HCT116 (cell line): ENCODE measurements at regions not wholly inside any gene's neighbourhood (a gene's known extent, or its start where the extent isn't known, plus 50 kb on each side); places are given as distances from the start of the nearest gene placed in this dataset.

Source experiments
- ATAC-seq: fragments of 200-7000 bp; cut with Tn5 transposase; 2 replicates; pipeline ENCODE4 v1.9.1; 2020; ENCODE audit warnings: mild to moderate bottlenecking, moderate library complexity
- BruUV-seq: library from RNA; stranded (reverse); fragments of 400-500 nt; replicated peaks from 2 replicates; lab custom pipeline; 2021; lab: Mats Ljungman, UMichigan
- CTCF ChIA-PET: fragments of 300-600 bp; sonication (Branson Sonifier 250); formaldehyde crosslinking; loops from one replicate; lab custom pipeline; 2021; ENCODE audit warnings: antibody characterized with exemption; lab: Charles Lee
- POLR2A ChIA-PET: fragments of 300-600, 350-600 bp; sonication (Branson Sonifier 250); formaldehyde crosslinking; loops from one replicate; lab custom pipeline; 2021; ENCODE audit warnings: antibody characterized with exemption; lab: Charles Lee
- RAD21 ChIA-PET, 2 experiments: fragments of 300-600 bp; sonication (Branson Sonifier 250); formaldehyde crosslinking; loops; one replicate each; lab custom pipeline; 2023; ENCODE audit warnings: low total read pairs in 2 of 2; ENCODE audit not compliant: uncharacterized antibody in 2 of 2, unreplicated experiment in 2 of 2, low non-redundant PET in 1 of 2; lab: Charles Lee
- DNase-seq: peaks from one replicate; pipeline ENCODE4 v3.0.0-alpha.2; 2010; ENCODE audit warnings: low read depth, low spot score
- H2AFZ ChIP-seq: fragments of 200-600 bp; shearing (Covaris generic), sonication (generic); 2 replicates; pipeline ENCODE4 v1.6.1; 2017; ENCODE audit warnings: low read depth, mixed run types, mixed read lengths, antibody characterized with exemption, low read length; ENCODE audit not compliant: poor library complexity, severe bottlenecking
- H3K27ac ChIP-seq: 2 replicates; pipeline ENCODE4 v1.5.1; 2012; ENCODE audit warnings: low read depth, low read length
- H3K27me3 ChIP-seq: fragments of 200-600 bp; sonication (generic); 2 replicates; pipeline ENCODE4 v1.6.1; 2016; ENCODE audit warnings: mixed run types, low read length, mixed read lengths; ENCODE audit not compliant: insufficient read depth
- H3K36me3 ChIP-seq, 2 experiments: fragments of 200-500 bp in 1 of 2; fragments of 200-600 bp in 1 of 2; sonication (Bioruptor generic) in 1 of 2; sonication (generic) in 1 of 2; 2 replicates each; pipeline versions ENCODE4 v1.5.1 to v1.6.1; 2014 to 2016; ENCODE audit warnings: low read length in 2 of 2, inconsistent platforms in 1 of 2, mixed read lengths in 1 of 2, mixed run types in 1 of 2; ENCODE audit not compliant: insufficient read depth in 2 of 2, control insufficient read depth in 1 of 2
- H3K4me1 ChIP-seq, 2 experiments: fragments of 200-600 bp in 1 of 2; sonication (generic) in 1 of 2; 2 replicates each; pipeline versions ENCODE4 v1.5.1 to v1.6.1; 2012 to 2017; ENCODE audit warnings: low read length in 2 of 2, inconsistent platforms in 1 of 2, mild to moderate bottlenecking in 1 of 2, mixed read lengths in 1 of 2, mixed run types in 1 of 2, moderate library complexity in 1 of 2; ENCODE audit not compliant: insufficient read depth in 2 of 2, control insufficient read depth in 1 of 2
- H3K4me2 ChIP-seq: fragments of 200-600 bp; sonication (generic); 2 replicates; pipeline ENCODE4 v1.6.1; 2017; ENCODE audit warnings: mixed run types, low read length, mixed read lengths
- H3K4me3 ChIP-seq, 2 experiments: fragments of 200-600 bp in 1 of 2; sonication (generic) in 1 of 2; replicated peaks in 1 of 2; 2 replicates each; pipeline ENCODE4 v1.5.1; 2011 to 2016; ENCODE audit warnings: low read length in 2 of 2, control low read depth in 1 of 2, low read depth in 1 of 2, mild to moderate bottlenecking in 1 of 2, mixed read lengths in 1 of 2, mixed run types in 1 of 2
- H3K79me2 ChIP-seq: fragments of 200-600 bp; sonication (generic); 2 replicates; pipeline ENCODE4 v1.6.1; 2017; ENCODE audit warnings: mild to moderate bottlenecking, mixed run types, low read length, moderate library complexity, mixed read lengths; ENCODE audit not compliant: insufficient read depth
- H3K9ac ChIP-seq: fragments of 200-600 bp; sonication (generic); 2 replicates; pipeline ENCODE4 v1.6.1; 2016; ENCODE audit warnings: low read length, mixed read lengths
- H3K9me2 ChIP-seq: fragments of 200-600 bp; sonication (generic), shearing (Covaris generic); 2 replicates; pipeline ENCODE4 v1.6.1; 2017; ENCODE audit warnings: mixed run types, mild to moderate bottlenecking, moderate library complexity; ENCODE audit not compliant: insufficient read depth
- H3K9me3 ChIP-seq, 2 experiments: fragments of 200-500 bp in 1 of 2; fragments of 200-600 bp in 1 of 2; sonication (Bioruptor generic) in 1 of 2; sonication (generic) in 1 of 2; 2 replicates each; pipeline ENCODE4 v1.6.1; 2014 to 2017; ENCODE audit warnings: low read length in 2 of 2, mixed read lengths in 2 of 2, inconsistent platforms in 1 of 2, low read depth in 1 of 2, mild to moderate bottlenecking in 1 of 2, mixed run types in 1 of 2, moderate library complexity in 1 of 2; ENCODE audit not compliant: control insufficient read depth in 1 of 2, insufficient read depth in 1 of 2
- H4K20me1 ChIP-seq: fragments of 200-600 bp; sonication (generic), shearing (Covaris generic); 2 replicates; pipeline ENCODE4 v1.6.1; 2017; ENCODE audit warnings: mixed run types, mild to moderate bottlenecking, moderate library complexity; ENCODE audit not compliant: insufficient read depth
- CEBPB ChIP-seq: IDR thresholded peaks from 2 replicates; pipeline ENCODE4 v1.6.1; 2012; ENCODE audit warnings: low read depth
- ELF1 ChIP-seq: IDR thresholded peaks from 2 replicates; pipeline ENCODE4 v1.6.1; 2012; ENCODE audit warnings: low read depth, borderline replicate concordance
- EZH2 ChIP-seq: fragments of 200-600 bp; sonication (generic); IDR thresholded peaks from 2 replicates; pipeline ENCODE4 v1.6.1; 2017; ENCODE audit warnings: antibody characterized with exemption, mixed run types
- EZH2phosphoT487 ChIP-seq: fragments of 200-600 bp; IDR thresholded peaks from 2 replicates; pipeline ENCODE4 v1.6.1; 2018; ENCODE audit warnings: antibody characterized with exemption, borderline replicate concordance
- FOSL1 ChIP-seq: IDR thresholded peaks from 2 replicates; pipeline ENCODE4 v1.6.1; 2012; ENCODE audit warnings: low read depth
- POLR2A ChIP-seq: IDR thresholded peaks from 2 replicates; pipeline ENCODE4 v1.7.0; 2011; ENCODE audit warnings: borderline replicate concordance; ENCODE audit not compliant: insufficient read depth, insufficient read length; ENCODE audit errors: extremely low read depth
- POLR2AphosphoS5 ChIP-seq: IDR thresholded peaks from 2 replicates; pipeline ENCODE4 v1.6.1; 2011; ENCODE audit warnings: mild to moderate bottlenecking, low read depth, low read length, moderate library complexity
- REST ChIP-seq: IDR thresholded peaks from 2 replicates; pipeline ENCODE4 v1.6.1; 2012; ENCODE audit warnings: low read depth
- SRF ChIP-seq: IDR thresholded peaks from 2 replicates; pipeline ENCODE4 v1.6.1; 2012; ENCODE audit warnings: low read depth
- YY1 ChIP-seq: IDR thresholded peaks from 2 replicates; pipeline ENCODE4 v1.6.1; 2011; ENCODE audit warnings: low read length, low read depth, moderate library complexity, mild to moderate bottlenecking; ENCODE audit not compliant: insufficient replicate concordance; ENCODE audit errors: extremely low read depth
- ZBTB33 ChIP-seq: IDR thresholded peaks from 2 replicates; pipeline ENCODE4 v1.6.1; 2011; ENCODE audit warnings: mild to moderate bottlenecking, low read length, moderate library complexity; ENCODE audit not compliant: insufficient replicate concordance; ENCODE audit errors: extremely low read depth
- ZFX ChIP-seq: fragments of 450-650 bp; IDR thresholded peaks from 2 replicates; pipeline ENCODE4 v1.6.1; 2017
- ZNF274 ChIP-seq: fragments of 200-500 bp; sonication (Bioruptor generic); IDR thresholded peaks from 2 replicates; pipeline ENCODE4 v1.6.1; 2014; ENCODE audit warnings: mild to moderate bottlenecking, low read depth, low read length, inconsistent platforms
- intact Hi-C: fragments of 100-400 bp; cut with micrococcal nuclease; formaldehyde crosslinking; loops from 2 replicates; pipeline ENCODE4 v1.10.0; 2022

GRCh38 chr1:72997624-72998023, 715.3 kb upstream of the NEGR1 start:
- DNase-seq = no peak
- Histone ChIP-seq H3K4me1 (no peaks in the 10 kb centered on the region), H3K9me2 (no peaks in the 10 kb centered on the region), H2AFZ (no peak overlapping the region), H3K9ac (no peak overlapping the region), H3K79me2 (no peaks in the 10 kb centered on the region), H3K36me3 (no peaks in the 10 kb centered on the region), H3K27ac (no peak overlapping the region), H4K20me1 (no peaks in the 10 kb centered on the region), H3K4me3 (no peak overlapping the region), H3K4me2 (no peak overlapping the region)
- ChIA-PET CTCF (no interaction called here), RAD21 (no interaction called here), POLR2A (no interaction called here)
- BruUV-seq = no TSS peak
- intact Hi-C loops = no loop called here
- TF ChIP-seq ZBTB33 (no peak), FOSL1 (no peak), SRF (no peak), EZH2phosphoT487 (no peak), CEBPB (no peak), REST (no peak), POLR2A (no peak), YY1 (no peak), EZH2 (no peak), ZFX (no peak), ZNF274 (no peak), ELF1 (no peak), POLR2AphosphoS5 (no peak)
- TF ChIP-seq, all 23 proteins: peak for 0
- Histone ChIP-seq H3K9me3 (peaks cover 4 to 7% of the 10 kb centered on the region in 2 experiments; a peak in 3 of 4 replicates), H3K27me3 (no peaks in the 10 kb centered on the region)
- ATAC-seq = no peak
